ENCODE measurements at regions not wholly inside any gene's neighbourhood (a gene's known extent, or its start where the extent isn't known, plus 50 kb on each side); places are given as distances from the start of the nearest gene placed in this dataset.

GRCh38 chr3:8157640-8158039 lies 344.0 kb upstream of the LMCD1 start:
- no peak for TF ChIP-seq CTCF (conservative IDR thresholded peaks at IDR 0.05; ENCODE audit: low read length)
- TF ChIP-seq EZH2phosphoT487 (IDR thresholded peaks at IDR 0.05; ENCODE audit: borderline replicate concordance, low read depth, low read length) = no peak

Data from OCI-LY7 (cell line).